Spleen (tissue), 11 donors: ENCODE measurements at regions not wholly inside any gene's neighbourhood (a gene's known extent, or its start where the extent isn't known, plus 50 kb on each side); places are given as distances from the start of the nearest gene placed in this dataset.

Experiments
- DNase-seq: peaks from one replicate; pipeline ENCODE4 v3.0.0-alpha.2; 2020
- H3K27ac ChIP-seq, 8 donors: fragments of 200-600 bp; sonication (generic) in 7 of 8; 1 replicate in 4 of 8; 2 replicates in 4 of 8; pipeline versions ENCODE4 v1.5.0 to v1.8.0; 2016 to 2021; ENCODE audit warnings: inconsistent platforms in 4 of 8, mild to moderate bottlenecking in 4 of 8, moderate library complexity in 1 of 8
- H3K27me3 ChIP-seq, 7 donors: fragments of 200-600 bp; sonication (generic) in 6 of 7; replicated peaks in 1 of 7; 1 replicate in 4 of 7; 2 replicates in 3 of 7; pipeline versions ENCODE4 v1.5.0 to v1.8.0; 2016 to 2021; ENCODE audit warnings: inconsistent platforms in 3 of 7, mild to moderate bottlenecking in 1 of 7
- H3K36me3 ChIP-seq, 6 donors: fragments of 200-600 bp; sonication (generic) in 5 of 6; 1 replicate in 4 of 6; 2 replicates in 2 of 6; pipeline versions ENCODE4 v1.5.0 to v1.8.0; 2016 to 2021; ENCODE audit warnings: inconsistent platforms in 2 of 6
- H3K4me1 ChIP-seq, 6 donors: fragments of 200-600 bp; sonication (generic) in 5 of 6; 1 replicate in 3 of 6; 2 replicates in 3 of 6; pipeline versions ENCODE4 v1.5.0 to v1.8.0; 2016 to 2021; ENCODE audit warnings: inconsistent platforms in 3 of 6
- H3K4me3 ChIP-seq, 8 donors: fragments of 200-600 bp; sonication (generic) in 7 of 8; 1 replicate in 4 of 8; 2 replicates in 4 of 8; pipeline versions ENCODE4 v1.5.0 to v1.8.0; 2016 to 2021; ENCODE audit warnings: inconsistent platforms in 4 of 8, mild to moderate bottlenecking in 4 of 8, moderate library complexity in 2 of 8
- H3K9me3 ChIP-seq, 8 donors: fragments of 200-600 bp; sonication (generic) in 7 of 8; 1 replicate in 4 of 8; 2 replicates in 4 of 8; pipeline versions ENCODE4 v1.5.0 to v1.8.0; 2016 to 2021; ENCODE audit warnings: inconsistent platforms in 4 of 8
- POLR2A ChIP-seq, 3 donors: fragments of 450-650 bp; IDR thresholded peaks; one replicate each; pipeline ENCODE4 v1.5.1; 2017; ENCODE audit warnings: antibody characterized with exemption in 3 of 3, mild to moderate bottlenecking in 1 of 3
- POLR2AphosphoS5 ChIP-seq, 3 donors: sonication (generic); formaldehyde crosslinking; IDR thresholded peaks; one replicate each; pipeline ENCODE4 v1.5.1; 2017; ENCODE audit warnings: antibody characterized with exemption in 3 of 3
- WGBS, 5 donors: extraction: QIAGEN DNeasy Blood & Tissue Kit in 3 of 5; methylation state at CpG; one replicate each; pipeline versions ENCODE4 v1.1.5 to v1.1.7; 2013 to 2018; 5-methylcytosine and 5-hydroxymethylcytosine counted together
- intact Hi-C: fragments of 100-400 bp; cut with DNase I; formaldehyde crosslinking; loops from one replicate; pipeline ENCODE4 v1.15.0; 2023; ENCODE audit warnings: low total_unique reads
- TF ChIP-seq, protein P1 (sequence below), 11 experiments: fragments of 200-600 bp in 7 of 11; fragments of 450-650 bp in 4 of 11; sonication (generic) in 4 of 11; IDR thresholded peaks in 8 of 11; conservative IDR thresholded peaks in 3 of 11; 1 replicate in 7 of 11; 2 replicates in 4 of 11; pipeline versions ENCODE4 v1.4.0 to v1.8.0; 2016 to 2021; ENCODE audit warnings: antibody characterized with exemption in 11 of 11, inconsistent platforms in 4 of 11, mild to moderate bottlenecking in 1 of 11
- donor health status: healthy with polysubstance abuse.
- donor health status: DM: no; HTN: no; CAD: no; lungs with moderate emphysema.
- donor health status: DM: no; HTN: no; CAD: no.
- donor health status: Bipolar disorder and iron deficiency.
- donor health status: healthy.
- donor health status: DM: no; HTN: no; CAD: no.
- donor health status: DM: yes; HTN: yes; CAD: no.

DNA sequence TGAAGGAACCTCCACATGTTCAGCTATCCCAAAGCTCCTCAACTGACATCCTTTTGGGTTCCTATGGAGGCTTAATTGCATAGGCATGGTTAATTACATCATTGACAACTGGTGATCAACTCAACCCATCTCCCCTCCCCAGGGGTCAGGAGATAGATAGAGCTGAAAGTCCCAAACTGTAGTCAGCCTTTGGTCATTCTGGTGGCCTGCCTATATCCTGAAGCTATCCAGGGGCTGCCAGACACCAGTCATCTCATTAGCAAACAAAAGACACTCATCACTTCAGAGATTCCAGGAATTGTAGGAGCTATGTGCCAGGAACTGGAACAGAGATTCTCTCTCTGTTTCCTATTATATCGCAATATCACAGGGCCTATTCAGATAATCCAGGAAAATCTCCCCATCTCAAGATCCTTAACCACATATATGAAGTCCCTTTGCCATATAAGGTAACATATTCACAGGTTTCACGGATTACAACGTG lies 646.5 kb upstream of the GRAMD2B start:
- no peak for DNase-seq
- intact Hi-C loops: no loop called here
- Histone ChIP-seq H3K9me3 (no peaks in the 10 kb centered on the region), H3K36me3 (no peaks in the 10 kb centered on the region), H3K27me3 (no peaks in the 10 kb centered on the region), H3K4me3 (no peak overlapping the region), H3K27ac (no peak overlapping the region), H3K4me1 (no peaks in the 10 kb centered on the region)
- WGBS, 5 donors: 82 to 95% (median 87%) methylated on average over 3 of the region's 3 CpGs
- TF ChIP-seq POLR2AphosphoS5 (IDR thresholded peaks at IDR 0.05) (no peak), POLR2A (IDR thresholded peaks at IDR 0.05) (no peak)
- TF ChIP-seq, protein P1, sequence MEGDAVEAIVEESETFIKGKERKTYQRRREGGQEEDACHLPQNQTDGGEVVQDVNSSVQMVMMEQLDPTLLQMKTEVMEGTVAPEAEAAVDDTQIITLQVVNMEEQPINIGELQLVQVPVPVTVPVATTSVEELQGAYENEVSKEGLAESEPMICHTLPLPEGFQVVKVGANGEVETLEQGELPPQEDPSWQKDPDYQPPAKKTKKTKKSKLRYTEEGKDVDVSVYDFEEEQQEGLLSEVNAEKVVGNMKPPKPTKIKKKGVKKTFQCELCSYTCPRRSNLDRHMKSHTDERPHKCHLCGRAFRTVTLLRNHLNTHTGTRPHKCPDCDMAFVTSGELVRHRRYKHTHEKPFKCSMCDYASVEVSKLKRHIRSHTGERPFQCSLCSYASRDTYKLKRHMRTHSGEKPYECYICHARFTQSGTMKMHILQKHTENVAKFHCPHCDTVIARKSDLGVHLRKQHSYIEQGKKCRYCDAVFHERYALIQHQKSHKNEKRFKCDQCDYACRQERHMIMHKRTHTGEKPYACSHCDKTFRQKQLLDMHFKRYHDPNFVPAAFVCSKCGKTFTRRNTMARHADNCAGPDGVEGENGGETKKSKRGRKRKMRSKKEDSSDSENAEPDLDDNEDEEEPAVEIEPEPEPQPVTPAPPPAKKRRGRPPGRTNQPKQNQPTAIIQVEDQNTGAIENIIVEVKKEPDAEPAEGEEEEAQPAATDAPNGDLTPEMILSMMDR (IDR thresholded peaks at IDR 0.05 in 8 of 11, conservative IDR thresholded peaks at IDR 0.05 in 3 of 11): no peak

DNA sequence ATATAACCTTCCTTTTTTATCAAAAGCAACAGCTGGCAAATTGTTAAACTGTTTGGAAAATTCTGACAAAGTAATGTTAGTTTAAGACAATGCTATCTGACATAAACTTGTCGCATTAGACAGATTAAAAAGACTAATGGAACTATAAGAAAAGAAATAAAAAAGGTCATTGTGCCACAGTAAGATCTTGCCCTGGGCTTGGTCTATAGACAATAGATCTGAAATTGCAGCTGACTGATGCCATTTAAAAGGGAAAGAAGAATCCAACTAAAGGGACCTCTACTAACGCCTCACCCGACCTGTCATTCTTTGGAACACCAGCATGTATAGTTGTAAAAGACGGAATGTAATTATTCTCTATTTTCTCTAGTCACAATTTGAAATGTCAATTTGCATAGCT lies 644.4 kb upstream of the GRAMD2B start:
- TF ChIP-seq POLR2A (IDR thresholded peaks at IDR 0.05): no peak
- TF ChIP-seq, protein P1 (IDR thresholded peaks at IDR 0.05 in 8 of 11, conservative IDR thresholded peaks at IDR 0.05 in 3 of 11): no peak
- no peak for TF ChIP-seq POLR2AphosphoS5 (IDR thresholded peaks at IDR 0.05)
- H3K4me3 ChIP-seq: no peak overlapping the region
- no peaks in the 10 kb centered on the region for H3K4me1 ChIP-seq
- intact Hi-C loops: no loop called here
- peaks cover 0 to 5% (median 0%) of the 10 kb centered on the region in 8 donors for H3K9me3 ChIP-seq
- DNase-seq: no peak
- H3K36me3 ChIP-seq: no peaks in the 10 kb centered on the region
- H3K27ac ChIP-seq: no peak overlapping the region
- 84 to 93% (median 91%) methylated on average over 4 of the region's 4 CpGs for WGBS, 5 donors
- no peaks in the 10 kb centered on the region for H3K27me3 ChIP-seq

DNA sequence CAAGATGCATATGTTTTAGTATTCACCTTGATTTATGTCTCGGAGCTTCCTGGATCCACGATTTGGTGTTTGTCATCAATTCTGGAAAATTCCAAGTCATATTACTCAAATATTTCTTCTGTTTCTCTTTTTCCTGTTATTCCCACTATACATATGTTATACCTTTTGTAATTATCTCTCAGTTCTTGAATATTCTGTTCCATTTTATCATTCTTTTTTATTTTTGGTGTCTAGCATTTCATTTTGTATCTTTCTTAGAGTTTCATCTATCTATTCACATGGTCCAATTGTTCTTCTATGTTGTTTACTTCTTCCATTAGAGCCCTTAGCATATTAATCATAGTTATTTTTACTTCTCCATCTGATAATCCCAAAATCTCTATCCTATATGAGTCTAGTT lies 637.8 kb upstream of the GRAMD2B start:
- Histone ChIP-seq H3K4me1 (no peaks in the 10 kb centered on the region), H3K9me3 (peaks cover 0 to 6% (median 0%) of the 10 kb centered on the region in 8 donors), H3K27ac (no peak overlapping the region), H3K27me3 (no peaks in the 10 kb centered on the region), H3K4me3 (no peak overlapping the region), H3K36me3 (no peaks in the 10 kb centered on the region)
- intact Hi-C loops: no loop called here
- 79 to 91% (median 82%) methylated on average over 2 of the region's 2 CpGs for WGBS, 5 donors
- DNase-seq: no peak
- TF ChIP-seq POLR2AphosphoS5 (IDR thresholded peaks at IDR 0.05): no peak
- TF ChIP-seq, protein P1 (IDR thresholded peaks at IDR 0.05 in 8 of 11, conservative IDR thresholded peaks at IDR 0.05 in 3 of 11): no peak
- no peak for TF ChIP-seq POLR2A (IDR thresholded peaks at IDR 0.05)

DNA sequence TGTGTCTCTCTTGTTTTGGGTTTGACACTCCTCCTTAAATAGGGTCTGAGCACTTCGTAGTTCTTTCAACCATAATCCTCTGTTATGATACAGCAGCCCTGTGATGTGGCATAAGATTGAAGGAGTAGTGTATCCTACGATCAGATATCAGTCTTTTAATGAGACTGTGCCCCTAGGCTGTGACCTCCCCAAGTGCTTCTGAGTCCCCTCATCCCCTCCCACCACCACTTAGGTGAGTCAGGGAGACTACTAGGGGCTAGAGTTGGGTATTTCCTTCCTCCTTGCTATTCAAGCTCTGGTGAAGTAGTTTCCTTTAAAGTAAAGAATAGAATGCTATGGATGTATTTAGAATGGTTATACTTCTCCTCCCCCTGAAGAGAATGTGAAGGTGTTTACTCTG lies 637.2 kb upstream of the GRAMD2B start:
- Histone ChIP-seq H3K4me3 (no peak overlapping the region), H3K9me3 (peaks cover 0 to 6% (median 0%) of the 10 kb centered on the region in 8 donors), H3K27me3 (no peaks in the 10 kb centered on the region), H3K4me1 (no peaks in the 10 kb centered on the region), H3K27ac (no peak overlapping the region), H3K36me3 (no peaks in the 10 kb centered on the region)
- intact Hi-C loops: no loop called here
- DNase-seq: no peak
- 57 to 74% (median 71%) methylated on average over 2 of the region's 2 CpGs for WGBS, 5 donors
- TF ChIP-seq, protein P1 (IDR thresholded peaks at IDR 0.05 in 8 of 11, conservative IDR thresholded peaks at IDR 0.05 in 3 of 11): no peak
- no peak for TF ChIP-seq POLR2A (IDR thresholded peaks at IDR 0.05)
- TF ChIP-seq POLR2AphosphoS5 (IDR thresholded peaks at IDR 0.05): no peak
